Ishikawa (cell line): ENCODE measurements at regions not wholly inside any gene's neighbourhood (a gene's known extent, or its start where the extent isn't known, plus 50 kb on each side); places are given as distances from the start of the nearest gene placed in this dataset.

Experiments
- CEBPB ChIP-seq: IDR thresholded peaks from 2 replicates; pipeline ENCODE4 v1.6.1; 2012
- CREB1 ChIP-seq: IDR thresholded peaks from 2 replicates; pipeline ENCODE4 v1.6.1; 2012; ENCODE audit warnings: low read depth
- EGR1 ChIP-seq: IDR thresholded peaks from 2 replicates; pipeline ENCODE4 v1.6.1; 2012
- EP300 ChIP-seq: IDR thresholded peaks from 2 replicates; pipeline ENCODE4 v1.6.1; 2012; ENCODE audit warnings: borderline replicate concordance
- FOXM1 ChIP-seq: IDR thresholded peaks from 2 replicates; pipeline ENCODE4 v1.6.1; 2012; ENCODE audit warnings: low read depth, borderline replicate concordance
- MAX ChIP-seq: IDR thresholded peaks from 2 replicates; pipeline ENCODE4 v1.6.1; 2012
- NFIC ChIP-seq: IDR thresholded peaks from 2 replicates; pipeline ENCODE4 v1.6.1; 2012
- RAD21 ChIP-seq: IDR thresholded peaks from 2 replicates; pipeline ENCODE4 v1.6.1; 2012; ENCODE audit warnings: low read depth
- REST ChIP-seq: IDR thresholded peaks from 2 replicates; pipeline ENCODE4 v1.6.1; 2012; ENCODE audit warnings: low read depth, mild to moderate bottlenecking
- TAF1 ChIP-seq: IDR thresholded peaks from 2 replicates; pipeline ENCODE4 v1.6.1; 2012; ENCODE audit warnings: low read depth, mild to moderate bottlenecking
- TCF12 ChIP-seq: IDR thresholded peaks from 2 replicates; pipeline ENCODE4 v1.6.1; 2012; ENCODE audit warnings: low read depth
- TEAD4 ChIP-seq: IDR thresholded peaks from 2 replicates; pipeline ENCODE4 v1.6.1; 2012
- USF1 ChIP-seq: IDR thresholded peaks from 2 replicates; pipeline ENCODE4 v1.6.1; 2012
- YY1 ChIP-seq: IDR thresholded peaks from 2 replicates; pipeline ENCODE4 v1.6.1; 2012; ENCODE audit warnings: low read depth
- ZBTB7A ChIP-seq: IDR thresholded peaks from 2 replicates; pipeline ENCODE4 v1.6.1; 2012; ENCODE audit warnings: low read depth

- TF ChIP-seq USF1 (no peak), EGR1 (no peak), TCF12 (no peak), TAF1 (no peak), CEBPB (no peak)
Observed at GRCh38 chr6:80579391-80580023, 473.0 kb downstream of the BCKDHB start.

- TF ChIP-seq NFIC (no peak), ZBTB7A (no peak), TCF12 (no peak), EGR1 (no peak), TAF1 (no peak), CEBPB (no peak), YY1 (no peak), REST (no peak), RAD21 (no peak), CREB1 (no peak), MAX (no peak), TEAD4 (no peak), FOXM1 (no peak), EP300 (no peak), USF1 (no peak)
Observed at GRCh38 chr6:80566361-80566760, 459.9 kb downstream of the BCKDHB start.

GRCh38 chr6:80553071-80553740, 446.7 kb downstream of the BCKDHB start:
- TF ChIP-seq FOXM1 (no peak), USF1 (no peak), TEAD4 (no peak), TAF1 (no peak), CREB1 (no peak), ZBTB7A (no peak), MAX (no peak), EGR1 (no peak), RAD21 (no peak), YY1 (no peak), EP300 (no peak)

GRCh38 chr6:80550748-80551147, 444.3 kb downstream of the BCKDHB start:
- TF ChIP-seq USF1: no peak
- no peak for TF ChIP-seq RAD21
- TF ChIP-seq NFIC: no peak
- no peak for TF ChIP-seq MAX
- TF ChIP-seq EP300: no peak
- no peak for TF ChIP-seq TCF12
- TF ChIP-seq CEBPB: no peak
- no peak for TF ChIP-seq TAF1
- no peak for TF ChIP-seq YY1
- TF ChIP-seq FOXM1: no peak
- no peak for TF ChIP-seq EGR1
- TF ChIP-seq TEAD4: no peak
- TF ChIP-seq CREB1: no peak
- TF ChIP-seq ZBTB7A: no peak
- TF ChIP-seq REST: no peak

GRCh38 chr6:80550281-80550680, 443.8 kb downstream of the BCKDHB start:
- no peak for TF ChIP-seq TAF1
- TF ChIP-seq YY1: no peak
- TF ChIP-seq MAX: no peak
- TF ChIP-seq ZBTB7A: no peak
- no peak for TF ChIP-seq REST
- TF ChIP-seq FOXM1: no peak
